Ascending aorta (tissue), 2 donors: ENCODE measurements at regions not wholly inside any gene's neighbourhood (a gene's known extent, or its start where the extent isn't known, plus 50 kb on each side); places are given as distances from the start of the nearest gene placed in this dataset.

ENCODE experiments used
- DNase-seq, 2 donors: peaks; one replicate each; pipeline ENCODE4 v3.0.0-alpha.2; 2019; ENCODE audit warnings: low spot score in 2 of 2
- H3K27ac ChIP-seq, 2 donors: fragments of 200-600 bp; sonication (generic); one replicate each; pipeline ENCODE4 v1.5.1; 2016 to 2017; ENCODE audit warnings: mild to moderate bottlenecking in 1 of 2
- H3K27me3 ChIP-seq: fragments of 200-600 bp; sonication (generic); one replicate; pipeline ENCODE4 v1.5.1; 2017
- H3K36me3 ChIP-seq, 2 donors: fragments of 200-600 bp; sonication (generic); one replicate each; pipeline ENCODE4 v1.5.1; 2016
- H3K4me1 ChIP-seq, 2 donors: fragments of 200-600 bp; sonication (generic); one replicate each; pipeline ENCODE4 v1.5.1; 2016 to 2017; ENCODE audit warnings: mild to moderate bottlenecking in 1 of 2
- H3K4me3 ChIP-seq, 2 donors: fragments of 200-600 bp; sonication (generic); one replicate each; pipeline ENCODE4 v1.5.1; 2016 to 2017; ENCODE audit warnings: mild to moderate bottlenecking in 1 of 2
- H3K9me3 ChIP-seq, 2 donors: fragments of 200-600 bp; sonication (generic); one replicate each; pipeline ENCODE4 v1.5.1; 2016
- intact Hi-C: fragments of 100-400 bp; cut with DNase I; formaldehyde crosslinking; loops from one replicate; pipeline ENCODE4 v1.15.1; 2023
- TF ChIP-seq, protein P1 (sequence below), 3 experiments: fragments of 200-600 bp in 2 of 3; fragments of 450-650 bp in 1 of 3; sonication (generic) in 2 of 3; IDR thresholded peaks; one replicate each; pipeline ENCODE4 v1.5.1; 2016 to 2019; ENCODE audit warnings: antibody characterized with exemption in 3 of 3, mild to moderate bottlenecking in 1 of 3, moderate library complexity in 1 of 3

GRCh38 chr4:132818091-132818490, 331.0 kb upstream of the PCDH10 start:
- DNase-seq, result no peak
- Histone ChIP-seq H3K4me1 (no peaks in the 10 kb centered on the region), H3K27ac (no peak overlapping the region), H3K4me3 (no peak overlapping the region), H3K9me3 (no peaks in the 10 kb centered on the region), H3K36me3 (no peaks in the 10 kb centered on the region), H3K27me3 (no peaks in the 10 kb centered on the region)
- TF ChIP-seq, protein P1, sequence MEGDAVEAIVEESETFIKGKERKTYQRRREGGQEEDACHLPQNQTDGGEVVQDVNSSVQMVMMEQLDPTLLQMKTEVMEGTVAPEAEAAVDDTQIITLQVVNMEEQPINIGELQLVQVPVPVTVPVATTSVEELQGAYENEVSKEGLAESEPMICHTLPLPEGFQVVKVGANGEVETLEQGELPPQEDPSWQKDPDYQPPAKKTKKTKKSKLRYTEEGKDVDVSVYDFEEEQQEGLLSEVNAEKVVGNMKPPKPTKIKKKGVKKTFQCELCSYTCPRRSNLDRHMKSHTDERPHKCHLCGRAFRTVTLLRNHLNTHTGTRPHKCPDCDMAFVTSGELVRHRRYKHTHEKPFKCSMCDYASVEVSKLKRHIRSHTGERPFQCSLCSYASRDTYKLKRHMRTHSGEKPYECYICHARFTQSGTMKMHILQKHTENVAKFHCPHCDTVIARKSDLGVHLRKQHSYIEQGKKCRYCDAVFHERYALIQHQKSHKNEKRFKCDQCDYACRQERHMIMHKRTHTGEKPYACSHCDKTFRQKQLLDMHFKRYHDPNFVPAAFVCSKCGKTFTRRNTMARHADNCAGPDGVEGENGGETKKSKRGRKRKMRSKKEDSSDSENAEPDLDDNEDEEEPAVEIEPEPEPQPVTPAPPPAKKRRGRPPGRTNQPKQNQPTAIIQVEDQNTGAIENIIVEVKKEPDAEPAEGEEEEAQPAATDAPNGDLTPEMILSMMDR (IDR thresholded peaks at IDR 0.05), result no peak
- intact Hi-C loops, result no loop called here

- intact Hi-C loops, result no loop called here
- TF ChIP-seq, protein P1 (IDR thresholded peaks at IDR 0.05), result no peak
- no peak overlapping the region for H3K4me3 ChIP-seq
- H3K9me3 ChIP-seq, result no peaks in the 10 kb centered on the region
- no peaks in the 10 kb centered on the region for H3K27me3 ChIP-seq
- no peak overlapping the region for H3K27ac ChIP-seq
- no peaks in the 10 kb centered on the region for H3K36me3 ChIP-seq
- no peak for DNase-seq
- no peaks in the 10 kb centered on the region for H3K4me1 ChIP-seq
Observed at GRCh38 chr4:132823419-132823818, 325.7 kb upstream of the PCDH10 start.

DNA sequence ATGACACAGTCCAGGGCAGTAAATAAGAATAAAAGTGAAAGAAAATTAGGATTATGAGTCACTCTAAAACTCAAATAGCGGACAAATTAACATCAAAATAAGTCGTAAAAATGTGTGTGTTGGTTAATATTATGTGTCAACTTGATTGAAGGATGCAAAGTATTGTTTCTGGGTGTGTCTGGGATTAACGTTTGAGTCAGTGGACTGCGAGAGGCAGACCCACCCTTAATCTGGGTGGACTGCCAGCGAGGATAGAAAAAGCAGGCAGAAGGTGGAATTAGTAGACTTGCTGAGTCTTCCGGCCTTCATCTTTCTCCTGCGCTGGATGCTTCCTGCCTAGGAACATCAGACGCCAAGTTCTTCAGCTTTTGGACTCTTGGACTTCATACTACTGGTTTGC, 324.3 kb upstream of the PCDH10 start:
- intact Hi-C loops, result no loop called here
- Histone ChIP-seq H3K27ac (no peak overlapping the region), H3K4me3 (no peak overlapping the region), H3K27me3 (no peaks in the 10 kb centered on the region), H3K9me3 (no peaks in the 10 kb centered on the region), H3K4me1 (no peaks in the 10 kb centered on the region), H3K36me3 (no peaks in the 10 kb centered on the region)
- TF ChIP-seq, protein P1 (IDR thresholded peaks at IDR 0.05), result no peak
- no peak for DNase-seq

DNA sequence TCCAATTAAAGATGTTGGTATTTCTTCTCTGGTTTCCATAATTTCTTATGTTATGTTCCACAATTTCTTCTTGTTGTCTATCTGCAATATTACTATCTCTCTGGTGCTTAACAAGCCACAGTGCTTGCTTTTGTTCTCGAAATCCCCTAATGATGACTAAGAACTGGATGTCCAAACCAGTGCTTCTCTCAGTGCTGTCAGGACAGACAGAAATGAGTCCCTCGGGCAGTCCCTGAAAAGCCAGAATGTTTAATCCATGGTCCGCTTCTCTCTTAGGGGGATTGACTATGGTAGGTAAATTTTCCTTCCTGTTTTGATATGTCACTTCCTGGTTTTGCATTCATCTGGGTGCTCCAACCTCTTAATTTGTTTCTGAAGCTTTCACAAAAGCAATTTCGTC, 321.6 kb upstream of the PCDH10 start:
- no peaks in the 10 kb centered on the region for H3K4me1 ChIP-seq
- H3K9me3 ChIP-seq, result no peaks in the 10 kb centered on the region
- H3K36me3 ChIP-seq, result no peaks in the 10 kb centered on the region
- intact Hi-C loops, result no loop called here
- no peak for DNase-seq
- TF ChIP-seq, protein P1 (IDR thresholded peaks at IDR 0.05), result no peak
- H3K27me3 ChIP-seq, result no peaks in the 10 kb centered on the region
- H3K4me3 ChIP-seq, result no peak overlapping the region
- H3K27ac ChIP-seq, result no peak overlapping the region

DNA sequence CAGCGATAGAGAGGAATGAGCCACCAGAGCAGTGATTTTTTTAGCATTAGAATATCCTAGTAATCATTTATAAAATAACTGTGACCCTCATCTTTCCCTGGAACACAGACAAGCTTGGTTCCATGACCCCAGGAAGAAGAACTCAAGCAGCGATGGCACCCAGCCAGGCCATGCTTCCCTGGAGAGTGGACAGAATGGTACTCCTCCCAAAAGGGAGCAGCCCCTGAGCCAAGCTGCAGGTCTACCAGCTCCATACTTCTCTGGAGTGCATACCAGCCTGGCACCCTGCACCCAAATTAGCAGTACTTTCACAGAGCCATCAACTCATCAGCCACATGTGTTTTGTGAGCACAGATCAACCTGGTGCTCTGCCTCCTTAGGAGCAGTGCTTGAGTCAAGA, 310.9 kb upstream of the PCDH10 start:
- DNase-seq, result no peak
- H3K4me1 ChIP-seq, result no peaks in the 10 kb centered on the region
- no peak overlapping the region for H3K4me3 ChIP-seq
- no peaks in the 10 kb centered on the region for H3K36me3 ChIP-seq
- H3K27ac ChIP-seq, result no peak overlapping the region
- TF ChIP-seq, protein P1 (IDR thresholded peaks at IDR 0.05), result no peak
- no peaks in the 10 kb centered on the region for H3K27me3 ChIP-seq
- intact Hi-C loops, result no loop called here
- peaks cover 0 to 7% of the 10 kb centered on the region in 2 donors for H3K9me3 ChIP-seq

GRCh38 chr4:132839070-132839469, 310.0 kb upstream of the PCDH10 start:
- TF ChIP-seq, protein P1 (IDR thresholded peaks at IDR 0.05), result no peak
- intact Hi-C loops, result no loop called here
- DNase-seq, result no peak

More at GRCh38 chr4:132839070-132839469, 310.0 kb upstream of the PCDH10 start:
- no peaks in the 10 kb centered on the region for H3K4me1 ChIP-seq
- H3K36me3 ChIP-seq, result no peaks in the 10 kb centered on the region
- peaks cover 0 to 7% of the 10 kb centered on the region in 2 donors for H3K9me3 ChIP-seq
- H3K4me3 ChIP-seq, result no peak overlapping the region
- H3K27me3 ChIP-seq, result no peaks in the 10 kb centered on the region
- no peak overlapping the region for H3K27ac ChIP-seq
